K562 (cell line): ENCODE measurements at regions not wholly inside any gene's neighbourhood (a gene's known extent, or its start where the extent isn't known, plus 50 kb on each side); places are given as distances from the start of the nearest gene placed in this dataset.

ENCODE experiments used
- ATAC-seq: fragments of 200-7000 bp; cut with Tn5 transposase; 3 replicates; pipeline ENCODE4 v1.9.1; 2020; ENCODE audit warnings: moderate library complexity
- BruUV-seq: library from RNA; stranded (reverse); fragments of 400-500 nt; replicated peaks from 2 replicates; lab custom pipeline; 2021; lab: Mats Ljungman, UMichigan
- CTCF ChIA-PET: fragments of 300-600 bp; formaldehyde crosslinking; extraction: SDS; loops from one replicate; lab custom pipeline; 2021; ENCODE audit warnings: low intra/inter-chr PET ratio; lab: Yijun Ruan, JAX
- POLR2A ChIA-PET: fragments of 300-600, 350-650 bp; sonication (Branson Sonifier 250); formaldehyde crosslinking; extraction: SDS; loops from one replicate; lab custom pipeline; 2021; ENCODE audit warnings: antibody characterized with exemption, inconsistent platforms; lab: Yijun Ruan, JAX
- DNase-seq, 4 experiments: peaks; one replicate each; pipeline versions ENCODE4 v3.0.0 to v3.0.0-alpha.2; 2011 to 2018; ENCODE audit warnings: low spot score in 3 of 4, mixed read lengths in 3 of 4; ENCODE audit errors: extremely low read depth in 1 of 4
- FAIRE-seq: peaks from 2 replicates; lab custom pipeline; 2011; peaks lifted over from hg19 to GRCh38; lab: Jason Lieb, UNC
- H2AFZ ChIP-seq: 2 replicates; pipeline ENCODE4 v1.6.0; 2011; ENCODE audit warnings: low read depth, low read length, control low read depth, inconsistent platforms
- H3K27ac ChIP-seq: fragments of 200-600 bp; 3 replicates; pipeline ENCODE4 v1.8.0; 2011; ENCODE audit warnings: low read depth, mild to moderate bottlenecking, control low read depth, inconsistent platforms, low read length, moderate library complexity, mixed read lengths; ENCODE audit errors: extremely low read depth
- H3K27me3 ChIP-seq, 2 experiments: fragments of 300-600 bp in 1 of 2; 2 replicates in 1 of 2; 3 replicates in 1 of 2; pipeline versions ENCODE4 v1.6.0 to v1.8.0; 2011; ENCODE audit warnings: inconsistent platforms in 2 of 2, low read length in 2 of 2, mild to moderate bottlenecking in 1 of 2, mixed read lengths in 1 of 2, moderate library complexity in 1 of 2; ENCODE audit not compliant: control insufficient read depth in 2 of 2, insufficient read depth in 2 of 2
- H3K36me3 ChIP-seq: fragments of 300-600 bp; 3 replicates; pipeline ENCODE4 v1.8.0; 2011; ENCODE audit warnings: mild to moderate bottlenecking, low read length, inconsistent platforms; ENCODE audit not compliant: control insufficient read depth, insufficient read depth
- H3K4me1 ChIP-seq, 2 experiments: fragments of 200-600 bp in 1 of 2; replicated peaks in 1 of 2; 2 replicates in 1 of 2; 3 replicates in 1 of 2; pipeline versions ENCODE4 v1.5.1 to v1.8.0; 2011; ENCODE audit warnings: inconsistent platforms in 2 of 2, low read length in 2 of 2, mild to moderate bottlenecking in 1 of 2, mixed read lengths in 1 of 2, moderate library complexity in 1 of 2; ENCODE audit not compliant: control insufficient read depth in 2 of 2, insufficient read depth in 2 of 2
- H3K4me2 ChIP-seq: 2 replicates; pipeline ENCODE4 v1.6.1; 2011; ENCODE audit warnings: low read length, control low read depth, inconsistent platforms, mixed read lengths; ENCODE audit not compliant: insufficient read depth
- H3K4me3 ChIP-seq: fragments of 200-600 bp; sonication (generic), shearing (Covaris generic); 2 replicates; pipeline ENCODE4 v1.5.1; 2016; ENCODE audit warnings: control low read depth, inconsistent platforms
- H3K79me2 ChIP-seq: fragments of 200-600 bp; 3 replicates; pipeline ENCODE4 v1.8.0; 2011; ENCODE audit warnings: low read length, inconsistent platforms; ENCODE audit not compliant: control insufficient read depth, insufficient read depth
- H3K9ac ChIP-seq, 2 experiments: 2 replicates each; pipeline versions ENCODE4 v1.6.0 to v1.6.1; 2011; ENCODE audit warnings: low read depth in 2 of 2, low read length in 2 of 2, control low read depth in 1 of 2, inconsistent platforms in 1 of 2, mild to moderate bottlenecking in 1 of 2, mixed read lengths in 1 of 2; ENCODE audit not compliant: insufficient read depth in 1 of 2
- H3K9me1 ChIP-seq: one replicate; pipeline ENCODE4 v1.6.0; 2011; ENCODE audit warnings: inconsistent platforms, mild to moderate bottlenecking, low read length, moderate library complexity; ENCODE audit not compliant: control insufficient read depth, insufficient read depth
- H3K9me3 ChIP-seq: replicated peaks from 2 replicates; pipeline ENCODE4 v1.5.1; 2011; ENCODE audit warnings: low read depth, low read length, inconsistent platforms; ENCODE audit not compliant: control insufficient read depth, insufficient read depth
- H4K20me1 ChIP-seq: replicated peaks from 2 replicates; pipeline ENCODE4 v1.6.1; 2011; ENCODE audit warnings: low read length, inconsistent platforms, mixed read lengths; ENCODE audit not compliant: control insufficient read depth, insufficient read depth
- BRF1 ChIP-seq: IDR thresholded peaks from 3 replicates; pipeline ENCODE4 v1.6.1; 2011; ENCODE audit warnings: borderline replicate concordance, mild to moderate bottlenecking; ENCODE audit not compliant: insufficient read length; ENCODE audit errors: extremely low read depth
- DMBX1 ChIP-seq: fragments of 250-450 bp; sonication (Bioruptor Pico); IDR thresholded peaks from 2 replicates; pipeline ENCODE4 v1.8.0; 2022; ENCODE audit warnings: inconsistent platforms, mild to moderate bottlenecking, moderate library complexity, borderline replicate concordance
- FOSL1 ChIP-seq: fragments of 200-800 bp; sonication (Bioruptor generic); conservative IDR thresholded peaks from 2 replicates; pipeline ENCODE4 v1.6.1; 2016; ENCODE audit warnings: missing genetic modification characterization, missing compliant biosample characterization
- HNRNPUL1 ChIP-seq: fragments of 200-400 bp; formaldehyde crosslinking; IDR thresholded peaks from 2 replicates; pipeline ENCODE4 v1.6.1; 2017; ENCODE audit warnings: low read length
- IFI16 ChIP-seq: fragments of 250-450 bp; sonication (Bioruptor Pico); IDR thresholded peaks from 2 replicates; pipeline ENCODE4 v2.1.2; 2022; ENCODE audit warnings: mild to moderate bottlenecking, inconsistent platforms
- PHF21A ChIP-seq: fragments of 450-650 bp; IDR thresholded peaks from 2 replicates; pipeline ENCODE4 v1.6.1; 2017; ENCODE audit warnings: low read depth, borderline replicate concordance
- SMARCA5 ChIP-seq: fragments of 450-650 bp; IDR thresholded peaks from 2 replicates; pipeline ENCODE4 v1.6.1; 2016
- TBL1XR1 ChIP-seq, 2 experiments: IDR thresholded peaks; 2 replicates each; pipeline ENCODE4 v1.6.1; 2012; ENCODE audit warnings: improper control_type of control experiment in 2 of 2, low read length in 2 of 2, mild to moderate bottlenecking in 1 of 2
- ZNF444 ChIP-seq: fragments of 250-450 bp; sonication (Bioruptor Pico); IDR thresholded peaks from 2 replicates; pipeline ENCODE4 v1.4.0; 2020; ENCODE audit warnings: mild to moderate bottlenecking, moderate library complexity
- ZNF551 ChIP-seq: fragments of 250-450 bp; sonication (Bioruptor Pico); IDR thresholded peaks from 2 replicates; pipeline ENCODE4 v1.5.0; 2021; ENCODE audit warnings: mild to moderate bottlenecking, moderate library complexity
- whole genome bisulfite sequencing: fragments of 100-300 bp; shearing (Covaris generic); methylation state at CpG from one replicate; pipeline ENCODE4 v1.1.6; 2016; ENCODE audit warnings: low coverage, mixed read lengths; ENCODE audit not compliant: insufficient coverage; ENCODE audit errors: missing lambda C conversion rate; 5-methylcytosine and 5-hydroxymethylcytosine counted together
- in situ Hi-C: fragments of 300-500 bp; cut with MboI; formaldehyde crosslinking; loops from 4 replicates; pipeline ENCODE4 v1.15.0; 2018; ENCODE audit warnings: inconsistent platforms, mixed read lengths
- intact Hi-C: fragments of 100-400 bp; cut with micrococcal nuclease; formaldehyde crosslinking; loops from 2 replicates; pipeline ENCODE4 v1.14.2; 2022
- TF ChIP-seq, protein P1 (sequence below), 2 experiments: fragments of 450-650 bp in 1 of 2; IDR thresholded peaks; 2 replicates each; pipeline ENCODE4 v1.6.1; 2011 to 2017; ENCODE audit warnings: low read depth in 2 of 2, antibody characterized with exemption in 1 of 2, borderline replicate concordance in 1 of 2, low read length in 1 of 2, mild to moderate bottlenecking in 1 of 2, mixed read lengths in 1 of 2; ENCODE audit not compliant: control insufficient read depth in 1 of 2
- TF ChIP-seq, protein P2 (sequence below): sonication (generic); formaldehyde crosslinking; IDR thresholded peaks from 2 replicates; pipeline ENCODE4 v1.8.0; 2023; ENCODE audit warnings: missing genetic modification reagents, mild to moderate bottlenecking, borderline replicate concordance

DNA sequence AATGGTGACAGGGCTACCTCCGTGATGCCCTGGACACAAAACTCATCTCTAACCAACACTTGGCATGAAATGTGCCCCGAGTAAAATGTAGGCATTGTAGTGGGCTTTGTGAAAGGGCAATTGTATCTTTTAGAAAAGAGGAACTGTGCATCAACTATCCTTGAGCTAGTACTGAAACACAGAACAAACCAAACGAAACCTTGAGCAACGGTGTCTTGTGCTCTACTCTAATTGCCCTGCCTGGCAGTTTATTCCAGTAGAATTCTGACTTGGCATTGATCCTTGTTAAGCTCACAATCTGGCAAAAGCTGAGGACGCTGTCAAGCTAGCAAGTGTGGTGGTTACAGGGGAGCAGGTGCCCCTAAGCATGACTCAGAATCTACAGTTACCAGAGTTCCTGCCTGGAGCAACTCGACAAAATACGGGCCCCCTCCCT is 707.1 kb upstream of the SPRY2 start (continued):
- TF ChIP-seq, protein P1, sequence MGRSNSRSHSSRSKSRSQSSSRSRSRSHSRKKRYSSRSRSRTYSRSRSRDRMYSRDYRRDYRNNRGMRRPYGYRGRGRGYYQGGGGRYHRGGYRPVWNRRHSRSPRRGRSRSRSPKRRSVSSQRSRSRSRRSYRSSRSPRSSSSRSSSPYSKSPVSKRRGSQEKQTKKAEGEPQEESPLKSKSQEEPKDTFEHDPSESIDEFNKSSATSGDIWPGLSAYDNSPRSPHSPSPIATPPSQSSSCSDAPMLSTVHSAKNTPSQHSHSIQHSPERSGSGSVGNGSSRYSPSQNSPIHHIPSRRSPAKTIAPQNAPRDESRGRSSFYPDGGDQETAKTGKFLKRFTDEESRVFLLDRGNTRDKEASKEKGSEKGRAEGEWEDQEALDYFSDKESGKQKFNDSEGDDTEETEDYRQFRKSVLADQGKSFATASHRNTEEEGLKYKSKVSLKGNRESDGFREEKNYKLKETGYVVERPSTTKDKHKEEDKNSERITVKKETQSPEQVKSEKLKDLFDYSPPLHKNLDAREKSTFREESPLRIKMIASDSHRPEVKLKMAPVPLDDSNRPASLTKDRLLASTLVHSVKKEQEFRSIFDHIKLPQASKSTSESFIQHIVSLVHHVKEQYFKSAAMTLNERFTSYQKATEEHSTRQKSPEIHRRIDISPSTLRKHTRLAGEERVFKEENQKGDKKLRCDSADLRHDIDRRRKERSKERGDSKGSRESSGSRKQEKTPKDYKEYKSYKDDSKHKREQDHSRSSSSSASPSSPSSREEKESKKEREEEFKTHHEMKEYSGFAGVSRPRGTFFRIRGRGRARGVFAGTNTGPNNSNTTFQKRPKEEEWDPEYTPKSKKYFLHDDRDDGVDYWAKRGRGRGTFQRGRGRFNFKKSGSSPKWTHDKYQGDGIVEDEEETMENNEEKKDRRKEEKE (IDR thresholded peaks at IDR 0.05; ENCODE audit: borderline replicate concordance in 1 of 2, control insufficient read depth in 1 of 2, low read depth in 2 of 2, low read length in 1 of 2), result no peak

DNA sequence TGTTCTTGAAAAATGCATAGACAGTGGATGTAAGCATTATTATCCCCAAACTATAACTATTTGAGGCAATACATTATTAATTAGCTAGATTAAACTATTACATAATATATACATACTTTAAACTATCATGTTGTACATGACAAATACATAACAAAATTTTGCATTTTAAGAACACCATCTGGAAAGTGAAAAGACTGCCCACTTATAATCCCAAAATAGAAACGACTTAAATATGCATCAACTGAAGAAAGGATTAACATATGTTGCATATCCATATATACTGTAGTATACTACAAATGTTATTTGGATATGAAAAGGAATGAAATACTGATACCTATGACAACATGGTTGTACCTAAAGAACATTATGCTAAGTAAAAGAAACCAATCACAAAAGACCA is 700.8 kb upstream of the SPRY2 start:
- Histone ChIP-seq H2AFZ (no peak overlapping the region), H3K9me1 (no peaks in the 10 kb centered on the region), H3K27ac (no peak overlapping the region), H3K4me2 (no peak overlapping the region), H3K36me3 (no peaks in the 10 kb centered on the region), H4K20me1 (no peaks in the 10 kb centered on the region), H3K4me1 (no peaks in the 10 kb centered on the region), H3K9me3 (no peaks in the 10 kb centered on the region), H3K27me3 (no peaks in the 10 kb centered on the region), H3K9ac (no peak overlapping the region), H3K79me2 (no peaks in the 10 kb centered on the region), H3K4me3 (no peak overlapping the region)
- 0% methylated on average over 1 of the region's 1 CpG for WGBS
- ATAC-seq, result no peak
- ChIA-PET POLR2A (no interaction called here), CTCF (no interaction called here)
- no peak for FAIRE-seq
- intact Hi-C loops, result no loop called here
- DNase-seq, result no peak
- in situ Hi-C loops, result no loop called here
- no TSS peak for BruUV-seq
- TF ChIP-seq BRF1 (no peak), DMBX1 (CRISPR knock-in tag) (no peak), TBL1XR1 (IDR thresholded peaks at IDR 0.05; ENCODE audit: low read length in 2 of 2) (no peak), SMARCA5 (no peak), HNRNPUL1 (no peak), PHF21A (no peak), ZNF444 (CRISPR knock-in tag) (no peak), ZNF551 (CRISPR knock-in tag) (no peak), FOSL1 (no peak), IFI16 (no peak)
- TF ChIP-seq, protein P2, sequence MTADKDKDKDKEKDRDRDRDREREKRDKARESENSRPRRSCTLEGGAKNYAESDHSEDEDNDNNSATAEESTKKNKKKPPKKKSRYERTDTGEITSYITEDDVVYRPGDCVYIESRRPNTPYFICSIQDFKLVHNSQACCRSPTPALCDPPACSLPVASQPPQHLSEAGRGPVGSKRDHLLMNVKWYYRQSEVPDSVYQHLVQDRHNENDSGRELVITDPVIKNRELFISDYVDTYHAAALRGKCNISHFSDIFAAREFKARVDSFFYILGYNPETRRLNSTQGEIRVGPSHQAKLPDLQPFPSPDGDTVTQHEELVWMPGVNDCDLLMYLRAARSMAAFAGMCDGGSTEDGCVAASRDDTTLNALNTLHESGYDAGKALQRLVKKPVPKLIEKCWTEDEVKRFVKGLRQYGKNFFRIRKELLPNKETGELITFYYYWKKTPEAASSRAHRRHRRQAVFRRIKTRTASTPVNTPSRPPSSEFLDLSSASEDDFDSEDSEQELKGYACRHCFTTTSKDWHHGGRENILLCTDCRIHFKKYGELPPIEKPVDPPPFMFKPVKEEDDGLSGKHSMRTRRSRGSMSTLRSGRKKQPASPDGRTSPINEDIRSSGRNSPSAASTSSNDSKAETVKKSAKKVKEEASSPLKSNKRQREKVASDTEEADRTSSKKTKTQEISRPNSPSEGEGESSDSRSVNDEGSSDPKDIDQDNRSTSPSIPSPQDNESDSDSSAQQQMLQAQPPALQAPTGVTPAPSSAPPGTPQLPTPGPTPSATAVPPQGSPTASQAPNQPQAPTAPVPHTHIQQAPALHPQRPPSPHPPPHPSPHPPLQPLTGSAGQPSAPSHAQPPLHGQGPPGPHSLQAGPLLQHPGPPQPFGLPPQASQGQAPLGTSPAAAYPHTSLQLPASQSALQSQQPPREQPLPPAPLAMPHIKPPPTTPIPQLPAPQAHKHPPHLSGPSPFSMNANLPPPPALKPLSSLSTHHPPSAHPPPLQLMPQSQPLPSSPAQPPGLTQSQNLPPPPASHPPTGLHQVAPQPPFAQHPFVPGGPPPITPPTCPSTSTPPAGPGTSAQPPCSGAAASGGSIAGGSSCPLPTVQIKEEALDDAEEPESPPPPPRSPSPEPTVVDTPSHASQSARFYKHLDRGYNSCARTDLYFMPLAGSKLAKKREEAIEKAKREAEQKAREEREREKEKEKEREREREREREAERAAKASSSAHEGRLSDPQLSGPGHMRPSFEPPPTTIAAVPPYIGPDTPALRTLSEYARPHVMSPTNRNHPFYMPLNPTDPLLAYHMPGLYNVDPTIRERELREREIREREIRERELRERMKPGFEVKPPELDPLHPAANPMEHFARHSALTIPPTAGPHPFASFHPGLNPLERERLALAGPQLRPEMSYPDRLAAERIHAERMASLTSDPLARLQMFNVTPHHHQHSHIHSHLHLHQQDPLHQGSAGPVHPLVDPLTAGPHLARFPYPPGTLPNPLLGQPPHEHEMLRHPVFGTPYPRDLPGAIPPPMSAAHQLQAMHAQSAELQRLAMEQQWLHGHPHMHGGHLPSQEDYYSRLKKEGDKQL (CRISPR knock-in tag), result no peak
